ENCODE measurements at regions not wholly inside any gene's neighbourhood (a gene's known extent, or its start where the extent isn't known, plus 50 kb on each side); places are given as distances from the start of the nearest gene placed in this dataset.

- no peak for DNase-seq
Observed at GRCh38 chr22:47393191-47393590, 630.7 kb downstream of the TBC1D22A start.

GRCh38 chr22:47392729-47393128, 630.3 kb downstream of the TBC1D22A start:
- no peak for DNase-seq

GRCh38 chr22:47392054-47392347, 629.6 kb downstream of the TBC1D22A start:
- DNase-seq: no peak

- no peak for DNase-seq
Observed at GRCh38 chr22:47391169-47392053, 629.0 kb downstream of the TBC1D22A start.

- no peak for DNase-seq
Observed at GRCh38 chr22:47390026-47390970, 627.8 kb downstream of the TBC1D22A start.

- DNase-seq: no peak
Observed at GRCh38 chr22:47389201-47389600, 626.8 kb downstream of the TBC1D22A start.

- DNase-seq: no peak
Observed at GRCh38 chr22:47388778-47389177, 626.3 kb downstream of the TBC1D22A start.

- DNase-seq: no peak
Observed at GRCh38 chr22:47388331-47388730, 625.9 kb downstream of the TBC1D22A start.

- no peak for DNase-seq
Observed at GRCh38 chr22:47386812-47387510, 624.5 kb downstream of the TBC1D22A start.

- DNase-seq: no peak
Observed at GRCh38 chr22:47384977-47385376, 622.5 kb downstream of the TBC1D22A start.

GRCh38 chr22:47382164-47382890, 619.9 kb downstream of the TBC1D22A start:
- DNase-seq: no peak

GRCh38 chr22:47381240-47381639, 618.8 kb downstream of the TBC1D22A start:
- no peak for DNase-seq

GRCh38 chr22:47380692-47381091, 618.2 kb downstream of the TBC1D22A start:
- DNase-seq: no peak

- DNase-seq: no peak
Observed at GRCh38 chr22:47379037-47379436, 616.6 kb downstream of the TBC1D22A start.

- no peak for DNase-seq
Observed at GRCh38 chr22:47377926-47378560, 615.6 kb downstream of the TBC1D22A start.

GRCh38 chr22:47376901-47377505, 614.6 kb downstream of the TBC1D22A start:
- DNase-seq: no peak

- DNase-seq: no peak
Observed at GRCh38 chr22:47376322-47376700, 613.9 kb downstream of the TBC1D22A start.

GRCh38 chr22:47375621-47376321, 613.3 kb downstream of the TBC1D22A start:
- no peak for DNase-seq

- no peak for DNase-seq
Observed at GRCh38 chr22:47374901-47375575, 612.6 kb downstream of the TBC1D22A start.

- no peak for DNase-seq
Observed at GRCh38 chr22:47374273-47374771, 611.9 kb downstream of the TBC1D22A start.

Data from NCI-H2171 (cell line).